Mucosa of gallbladder (tissue), 1 donor: ENCODE measurements at regions not wholly inside any gene's neighbourhood (a gene's known extent, or its start where the extent isn't known, plus 50 kb on each side); places are given as distances from the start of the nearest gene placed in this dataset.

Experiments
- DNase-seq: peaks from one replicate; pipeline ENCODE4 v3.0.0-alpha.2; 2020; ENCODE audit warnings: low spot score
- donor health status: DM: no; HTN: no; CAD: no.

GRCh38 chr10:24010436-24010970, 198.4 kb upstream of the KIAA1217 start:
- no peak for DNase-seq

- no peak for DNase-seq
Observed at GRCh38 chr10:24012249-24012803, 196.6 kb upstream of the KIAA1217 start.

GRCh38 chr10:24027107-24027506, 181.8 kb upstream of the KIAA1217 start:
- no peak for DNase-seq

- no peak for DNase-seq
Observed at GRCh38 chr10:24034571-24034970, 174.4 kb upstream of the KIAA1217 start.

GRCh38 chr10:24035761-24036160, 173.2 kb upstream of the KIAA1217 start:
- DNase-seq: no peak

GRCh38 chr10:24039315-24039714, 169.6 kb upstream of the KIAA1217 start:
- DNase-seq: no peak

- peak; percentile 20 for DNase-seq
Observed at GRCh38 chr10:24039897-24040296, 169.0 kb upstream of the KIAA1217 start.

- no peak for DNase-seq
Observed at GRCh38 chr10:24041034-24041433, 167.9 kb upstream of the KIAA1217 start.

GRCh38 chr10:24041834-24042233, 167.1 kb upstream of the KIAA1217 start:
- no peak for DNase-seq

- DNase-seq: no peak
Observed at GRCh38 chr10:24042884-24043283, 166.1 kb upstream of the KIAA1217 start.

GRCh38 chr10:24046060-24046459, 162.9 kb upstream of the KIAA1217 start:
- no peak for DNase-seq

GRCh38 chr10:24047176-24047575, 161.8 kb upstream of the KIAA1217 start:
- DNase-seq: no peak

- DNase-seq: no peak
Observed at GRCh38 chr10:24054421-24054820, 154.5 kb upstream of the KIAA1217 start.

- no peak for DNase-seq
Observed at GRCh38 chr10:24080207-24080606, 128.7 kb upstream of the KIAA1217 start.

- no peak for DNase-seq
Observed at GRCh38 chr10:24086296-24087086, 122.4 kb upstream of the KIAA1217 start.

GRCh38 chr10:24091256-24091655, 117.7 kb upstream of the KIAA1217 start:
- no peak for DNase-seq

- no peak for DNase-seq
Observed at GRCh38 chr10:24096281-24096680, 112.7 kb upstream of the KIAA1217 start.

GRCh38 chr10:24097751-24098207, 111.2 kb upstream of the KIAA1217 start:
- DNase-seq: no peak

GRCh38 chr10:24104895-24105294, 104.0 kb upstream of the KIAA1217 start:
- DNase-seq: no peak

GRCh38 chr10:24113901-24114300, 95.0 kb upstream of the KIAA1217 start:
- DNase-seq: no peak

GRCh38 chr10:24114556-24114955, 94.4 kb upstream of the KIAA1217 start:
- no peak for DNase-seq

GRCh38 chr10:24115403-24115802, 93.5 kb upstream of the KIAA1217 start:
- no peak for DNase-seq

GRCh38 chr10:24118246-24118645, 90.7 kb upstream of the KIAA1217 start:
- no peak for DNase-seq
